ENCODE measurements at regions not wholly inside any gene's neighbourhood (a gene's known extent, or its start where the extent isn't known, plus 50 kb on each side); places are given as distances from the start of the nearest gene placed in this dataset.
A peak's percentile ranks its signal among the peaks of the same experiment; 100 is the strongest.

- peaks cover 0 to 19% (median 1%) of the 10 kb centered on the region in 4 donors for H3K4me1 ChIP-seq
- TF ChIP-seq CTCF (IDR thresholded peaks at IDR 0.05) (no peak), POLR2A (IDR thresholded peaks at IDR 0.05) (no peak), EP300 (IDR thresholded peaks at IDR 0.05) (no peak)
- no peak overlapping the region for H3K4me3 ChIP-seq
- H3K27me3 ChIP-seq = no peaks in the 10 kb centered on the region
- WGBS, 2 donors = 39 to 40% methylated on average over 7 of the region's 7 CpGs
- H3K9me3 ChIP-seq = no peaks in the 10 kb centered on the region
- no peak for DNase-seq (ENCODE audit: low spot score in 2 of 2)
- H3K27ac ChIP-seq = no peak overlapping the region
- no peaks in the 10 kb centered on the region for H3K36me3 ChIP-seq
Observed at GRCh38 chr2:136232456-136233172, 114.7 kb upstream of the CXCR4 start.

GRCh38 chr2:136230464-136230863 lies 112.5 kb upstream of the CXCR4 start:
- TF ChIP-seq POLR2A (IDR thresholded peaks at IDR 0.05) (no peak), EP300 (IDR thresholded peaks at IDR 0.05) (no peak), CTCF (IDR thresholded peaks at IDR 0.05) (no peak)
- Histone ChIP-seq H3K4me3 (no peak overlapping the region), H3K4me1 (peaks cover 0 to 14% (median 3%) of the 10 kb centered on the region in 4 donors), H3K36me3 (no peaks in the 10 kb centered on the region), H3K27me3 (no peaks in the 10 kb centered on the region), H3K9me3 (no peaks in the 10 kb centered on the region), H3K27ac (no peak overlapping the region)
- no peak for DNase-seq (ENCODE audit: low spot score in 2 of 2)
- WGBS, 2 donors = 56 to 65% methylated on average over 5 of the region's 5 CpGs

- Histone ChIP-seq H3K27me3 (no peaks in the 10 kb centered on the region), H3K36me3 (no peaks in the 10 kb centered on the region), H3K9me3 (no peaks in the 10 kb centered on the region), H3K4me3 (no peak overlapping the region), H3K27ac (peak overlapping the region in 1 of 4 donors; percentile 50), H3K4me1 (peaks cover 0 to 8% (median 0%) of the 10 kb centered on the region in 4 donors)
- TF ChIP-seq EP300 (IDR thresholded peaks at IDR 0.05) (no peak), POLR2A (IDR thresholded peaks at IDR 0.05) (no peak), CTCF (IDR thresholded peaks at IDR 0.05) (no peak)
- DNase-seq (ENCODE audit: low spot score in 2 of 2) = no peak
- 82 to 86% methylated on average over 4 of the region's 4 CpGs for WGBS, 2 donors
Observed at GRCh38 chr2:136226903-136227302, 109.0 kb upstream of the CXCR4 start.

- WGBS, 2 donors = 40 to 44% methylated on average over 7 of the region's 7 CpGs
- H3K4me3 ChIP-seq = no peak overlapping the region
- H3K36me3 ChIP-seq = no peaks in the 10 kb centered on the region
- TF ChIP-seq POLR2A (IDR thresholded peaks at IDR 0.05) = no peak
- no peak for TF ChIP-seq EP300 (IDR thresholded peaks at IDR 0.05)
- TF ChIP-seq CTCF (IDR thresholded peaks at IDR 0.05) = no peak
- no peaks in the 10 kb centered on the region for H3K9me3 ChIP-seq
- peak overlapping the region in 1 of 4 donors; percentile 50 for H3K27ac ChIP-seq
- H3K27me3 ChIP-seq = no peaks in the 10 kb centered on the region
- DNase-seq (ENCODE audit: low spot score in 2 of 2) = no peak
- peaks cover 0 to 8% (median 0%) of the 10 kb centered on the region in 4 donors for H3K4me1 ChIP-seq
Observed at GRCh38 chr2:136225950-136226835, 108.2 kb upstream of the CXCR4 start.

GRCh38 chr2:136223274-136223673 lies 105.3 kb upstream of the CXCR4 start:
- WGBS, 2 donors = 86 to 97% methylated on average over 7 of the region's 7 CpGs
- Histone ChIP-seq H3K9me3 (no peaks in the 10 kb centered on the region), H3K4me1 (peaks cover 0 to 8% (median 0%) of the 10 kb centered on the region in 4 donors), H3K27me3 (no peaks in the 10 kb centered on the region), H3K36me3 (no peaks in the 10 kb centered on the region), H3K4me3 (no peak overlapping the region), H3K27ac (no peak overlapping the region)
- TF ChIP-seq CTCF (IDR thresholded peaks at IDR 0.05) = no peak
- no peak for TF ChIP-seq EP300 (IDR thresholded peaks at IDR 0.05)
- no peak for TF ChIP-seq POLR2A (IDR thresholded peaks at IDR 0.05)
- no peak for DNase-seq (ENCODE audit: low spot score in 2 of 2)

All from tibial nerve (tissue), 4 donors.